SK-N-SH treated with all-trans-retinoic acid at 6 μM for 48 hours (cell line): ENCODE measurements at regions not wholly inside any gene's neighbourhood (a gene's known extent, or its start where the extent isn't known, plus 50 kb on each side); places are given as distances from the start of the nearest gene placed in this dataset.

Experiments used
- TF ChIP-seq, protein P1 (sequence below): fragments of 250-450 bp; sonication (Bioruptor Pico); IDR thresholded peaks from 2 replicates; pipeline ENCODE4 v1.8.0; 2020; ENCODE audit warnings: mild to moderate bottlenecking, moderate library complexity, borderline replicate concordance
- TF ChIP-seq, protein P2 (sequence below): fragments of 250-450 bp; sonication (Bioruptor Pico); IDR thresholded peaks from 2 replicates; pipeline ENCODE4 v1.8.0; 2021; ENCODE audit warnings: low read depth, mild to moderate bottlenecking, moderate library complexity, borderline replicate concordance

DNA sequence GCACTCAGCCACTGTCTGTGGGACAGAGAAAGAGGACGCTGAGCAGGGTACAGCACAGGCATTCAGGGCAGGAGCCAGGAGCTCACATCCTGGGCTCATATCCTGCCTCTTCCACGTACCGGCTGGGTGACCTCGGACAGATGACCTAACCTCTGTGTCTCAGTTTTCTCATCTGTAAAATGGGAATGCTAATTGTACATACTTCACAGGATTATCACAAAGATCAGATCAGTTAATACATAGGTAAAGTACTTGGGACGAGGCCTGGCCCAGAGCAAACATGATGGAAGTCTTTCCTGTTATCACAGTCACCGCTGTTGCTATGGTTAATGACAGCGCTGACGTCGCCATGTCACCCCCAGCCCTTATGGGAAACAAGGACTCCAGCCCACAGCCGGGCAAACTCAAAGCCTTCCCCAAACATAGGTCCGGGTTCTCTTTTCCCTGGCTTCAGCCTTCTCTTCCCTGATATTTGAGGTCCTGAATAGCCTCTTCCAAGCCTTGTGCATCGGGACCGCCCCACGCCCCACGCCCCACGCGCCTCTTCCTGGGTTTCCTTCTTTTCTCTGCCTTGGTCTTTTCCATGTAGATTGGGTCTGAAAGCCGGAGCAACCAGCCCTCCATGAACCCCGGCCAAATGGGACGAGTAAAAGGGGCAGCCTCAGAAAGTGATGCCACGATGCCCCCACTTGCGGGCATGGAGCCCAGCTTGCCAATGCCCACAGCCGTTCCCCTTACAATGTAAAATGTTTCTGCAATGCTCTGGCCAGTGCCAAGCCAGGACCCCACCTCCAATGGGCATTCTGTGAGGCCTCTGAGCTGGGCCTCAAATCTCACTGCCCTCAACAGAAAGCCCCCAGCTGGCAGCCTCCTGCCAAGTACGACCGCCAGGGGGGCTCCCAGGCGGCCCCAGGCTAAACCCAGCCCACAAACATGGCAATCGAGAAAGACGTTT, 125.4 kb downstream of the RFLNA start:
- TF ChIP-seq, protein P1, sequence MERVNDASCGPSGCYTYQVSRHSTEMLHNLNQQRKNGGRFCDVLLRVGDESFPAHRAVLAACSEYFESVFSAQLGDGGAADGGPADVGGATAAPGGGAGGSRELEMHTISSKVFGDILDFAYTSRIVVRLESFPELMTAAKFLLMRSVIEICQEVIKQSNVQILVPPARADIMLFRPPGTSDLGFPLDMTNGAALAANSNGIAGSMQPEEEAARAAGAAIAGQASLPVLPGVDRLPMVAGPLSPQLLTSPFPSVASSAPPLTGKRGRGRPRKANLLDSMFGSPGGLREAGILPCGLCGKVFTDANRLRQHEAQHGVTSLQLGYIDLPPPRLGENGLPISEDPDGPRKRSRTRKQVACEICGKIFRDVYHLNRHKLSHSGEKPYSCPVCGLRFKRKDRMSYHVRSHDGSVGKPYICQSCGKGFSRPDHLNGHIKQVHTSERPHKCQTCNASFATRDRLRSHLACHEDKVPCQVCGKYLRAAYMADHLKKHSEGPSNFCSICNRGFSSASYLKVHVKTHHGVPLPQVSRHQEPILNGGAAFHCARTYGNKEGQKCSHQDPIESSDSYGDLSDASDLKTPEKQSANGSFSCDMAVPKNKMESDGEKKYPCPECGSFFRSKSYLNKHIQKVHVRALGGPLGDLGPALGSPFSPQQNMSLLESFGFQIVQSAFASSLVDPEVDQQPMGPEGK (CRISPR knock-in tag): no peak
- TF ChIP-seq, protein P2, sequence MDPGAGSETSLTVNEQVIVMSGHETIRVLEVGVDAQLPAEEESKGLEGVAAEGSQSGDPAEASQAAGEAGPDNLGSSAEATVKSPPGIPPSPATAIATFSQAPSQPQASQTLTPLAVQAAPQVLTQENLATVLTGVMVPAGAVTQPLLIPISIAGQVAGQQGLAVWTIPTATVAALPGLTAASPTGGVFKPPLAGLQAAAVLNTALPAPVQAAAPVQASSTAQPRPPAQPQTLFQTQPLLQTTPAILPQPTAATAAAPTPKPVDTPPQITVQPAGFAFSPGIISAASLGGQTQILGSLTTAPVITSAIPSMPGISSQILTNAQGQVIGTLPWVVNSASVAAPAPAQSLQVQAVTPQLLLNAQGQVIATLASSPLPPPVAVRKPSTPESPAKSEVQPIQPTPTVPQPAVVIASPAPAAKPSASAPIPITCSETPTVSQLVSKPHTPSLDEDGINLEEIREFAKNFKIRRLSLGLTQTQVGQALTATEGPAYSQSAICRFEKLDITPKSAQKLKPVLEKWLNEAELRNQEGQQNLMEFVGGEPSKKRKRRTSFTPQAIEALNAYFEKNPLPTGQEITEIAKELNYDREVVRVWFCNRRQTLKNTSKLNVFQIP (CRISPR knock-in tag): no peak
